Adrenal gland (tissue), 5 donors: ENCODE measurements at regions not wholly inside any gene's neighbourhood (a gene's known extent, or its start where the extent isn't known, plus 50 kb on each side); places are given as distances from the start of the nearest gene placed in this dataset.

Experiments
- CTCF ChIP-seq, 6 experiments: fragments of 450-650 bp in 4 of 6; fragments of 200-600 bp in 2 of 6; sonication (generic) in 1 of 6; IDR thresholded peaks; 1 replicate in 5 of 6; 2 replicates in 1 of 6; pipeline versions ENCODE4 v1.5.1 to v1.8.0; 2016 to 2021; ENCODE audit warnings: antibody characterized with exemption in 6 of 6, mild to moderate bottlenecking in 2 of 6, moderate library complexity in 1 of 6
- POLR2A ChIP-seq, 2 donors: fragments of 450-650 bp; IDR thresholded peaks; one replicate each; pipeline ENCODE4 v1.6.1; 2017; ENCODE audit warnings: antibody characterized with exemption in 2 of 2, mild to moderate bottlenecking in 2 of 2, moderate library complexity in 1 of 2
- donor health status: DM: no; HTN: no; CAD: no.

- TF ChIP-seq CTCF (IDR thresholded peaks at IDR 0.05) (no peak), POLR2A (IDR thresholded peaks at IDR 0.05) (no peak)
Measured at GRCh38 chr6:120026791-120027190, 677.2 kb upstream of the MAN1A1 start.
